Activated naive CD4-positive, alpha-beta T cell treated with anti-CD3 and anti-CD28 coated beads for 36 hours (primary cell): ENCODE measurements at regions not wholly inside any gene's neighbourhood (a gene's known extent, or its start where the extent isn't known, plus 50 kb on each side); places are given as distances from the start of the nearest gene placed in this dataset.
"Not testable (repeated sequence)": the region's sequence is repeated elsewhere in the genome, so short reads cannot be mapped to it uniquely, and the experiment has no call there.

Experiments
- CTCF ChIA-PET: fragments of 350-600 bp; sonication (Branson Sonifier 250); formaldehyde crosslinking; loops from one replicate; lab custom pipeline; 2021; ENCODE audit warnings: antibody characterized with exemption; lab: Charles Lee
- DNase-seq: peaks from one replicate; pipeline ENCODE4 v3.0.0-alpha.2; 2020
- H3K27ac Mint-ChIP-seq: one replicate; pipeline ENCODE4 v1.8.0; 2021; ENCODE audit warnings: mild to moderate bottlenecking, mixed read lengths
- H3K27me3 Mint-ChIP-seq: one replicate; pipeline ENCODE4 v1.8.0; 2021; ENCODE audit warnings: low read depth, mixed read lengths
- H3K36me3 Mint-ChIP-seq: one replicate; pipeline ENCODE4 v1.8.0; 2021; ENCODE audit warnings: low read depth, mixed read lengths
- H3K4me1 Mint-ChIP-seq: one replicate; pipeline ENCODE4 v1.8.0; 2021; ENCODE audit warnings: low read depth, mixed read lengths
- H3K4me3 Mint-ChIP-seq: one replicate; pipeline ENCODE4 v1.8.0; 2021; ENCODE audit warnings: mild to moderate bottlenecking, moderate library complexity, mixed read lengths
- H3K9me3 Mint-ChIP-seq: one replicate; pipeline ENCODE4 v1.8.0; 2021; ENCODE audit warnings: mixed read lengths
- intact Hi-C: fragments of 100-400 bp; cut with micrococcal nuclease; formaldehyde crosslinking; loops from one replicate; pipeline ENCODE4 v1.15.1; 2023

DNA sequence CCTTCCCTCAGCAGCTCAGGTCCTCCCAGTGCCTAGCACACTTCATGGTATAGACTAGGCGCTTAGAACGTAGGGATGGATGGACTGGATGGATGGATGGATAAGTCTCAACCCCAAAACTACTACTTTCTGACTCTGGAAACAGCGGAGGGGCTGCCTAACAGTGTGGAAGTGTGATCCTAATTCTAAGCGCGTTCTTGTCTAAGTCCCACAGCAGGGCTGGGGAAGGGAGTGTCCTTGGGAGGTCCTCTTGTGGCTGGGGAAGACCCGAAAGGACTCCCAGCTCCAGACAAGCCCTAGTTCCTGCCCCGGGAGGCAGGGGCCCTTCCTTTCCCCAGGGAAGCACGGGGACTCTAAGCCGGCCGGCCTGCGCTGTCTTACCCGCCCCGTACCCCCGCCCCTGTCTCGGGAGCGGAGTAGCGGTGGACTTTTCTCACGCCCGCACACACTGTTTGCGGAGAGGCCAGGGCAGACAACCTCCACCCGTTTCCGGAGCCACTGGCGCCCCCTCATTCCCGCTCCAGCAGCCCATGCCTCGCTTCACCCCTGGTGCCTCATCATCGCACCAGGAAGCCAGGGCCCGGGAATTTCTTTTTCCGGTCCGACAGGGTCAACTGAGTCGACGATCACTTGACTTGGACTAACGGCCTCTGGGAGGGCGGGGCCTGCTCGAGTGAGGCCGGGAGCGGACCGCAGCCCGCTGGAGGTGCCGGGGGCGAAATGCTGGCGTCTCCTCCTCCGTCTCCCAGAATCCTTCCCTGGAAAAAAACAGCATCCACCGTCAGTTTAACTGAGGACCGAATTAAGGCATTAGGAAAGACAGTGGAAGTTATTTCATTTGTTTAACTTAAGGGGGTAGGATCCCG, 133.3 kb downstream of the TBC1D2B start:
- H3K4me3 Mint-ChIP-seq, result peak overlapping the region; percentile 69
- H3K4me1 Mint-ChIP-seq, result peaks cover 9% of the 10 kb centered on the region
- DNase-seq, result peak; percentile 82
- H3K36me3 Mint-ChIP-seq, result no peaks in the 10 kb centered on the region
- no peaks in the 10 kb centered on the region for H3K27me3 Mint-ChIP-seq
- no peaks in the 10 kb centered on the region for H3K9me3 Mint-ChIP-seq
- intact Hi-C loops, result loop anchor here (1.0 kb wide), 1 partner anchor 34 kb away; no protein-coding TSS in a partner anchor
- H3K27ac Mint-ChIP-seq, result peak overlapping the region; percentile 59
- CTCF ChIA-PET, result interaction anchor here (0.6 to 1.7 kb wide), 2 partner anchors 34 to 636 kb away, joined by 3 to 4 read pairs; no protein-coding TSS in a partner anchor

- Mint-ChIP-seq H3K9me3 (no peaks in the 10 kb centered on the region), H3K36me3 (no peaks in the 10 kb centered on the region), H3K27ac (no peak overlapping the region), H3K4me1 (peaks cover 9% of the 10 kb centered on the region), H3K27me3 (no peaks in the 10 kb centered on the region), H3K4me3 (no peak overlapping the region)
- CTCF ChIA-PET, result no interaction called here
- no peak for DNase-seq
- intact Hi-C loops, result no loop called here
Measured at GRCh38 chr15:77942611-77943211, 134.8 kb downstream of the TBC1D2B start.

DNA sequence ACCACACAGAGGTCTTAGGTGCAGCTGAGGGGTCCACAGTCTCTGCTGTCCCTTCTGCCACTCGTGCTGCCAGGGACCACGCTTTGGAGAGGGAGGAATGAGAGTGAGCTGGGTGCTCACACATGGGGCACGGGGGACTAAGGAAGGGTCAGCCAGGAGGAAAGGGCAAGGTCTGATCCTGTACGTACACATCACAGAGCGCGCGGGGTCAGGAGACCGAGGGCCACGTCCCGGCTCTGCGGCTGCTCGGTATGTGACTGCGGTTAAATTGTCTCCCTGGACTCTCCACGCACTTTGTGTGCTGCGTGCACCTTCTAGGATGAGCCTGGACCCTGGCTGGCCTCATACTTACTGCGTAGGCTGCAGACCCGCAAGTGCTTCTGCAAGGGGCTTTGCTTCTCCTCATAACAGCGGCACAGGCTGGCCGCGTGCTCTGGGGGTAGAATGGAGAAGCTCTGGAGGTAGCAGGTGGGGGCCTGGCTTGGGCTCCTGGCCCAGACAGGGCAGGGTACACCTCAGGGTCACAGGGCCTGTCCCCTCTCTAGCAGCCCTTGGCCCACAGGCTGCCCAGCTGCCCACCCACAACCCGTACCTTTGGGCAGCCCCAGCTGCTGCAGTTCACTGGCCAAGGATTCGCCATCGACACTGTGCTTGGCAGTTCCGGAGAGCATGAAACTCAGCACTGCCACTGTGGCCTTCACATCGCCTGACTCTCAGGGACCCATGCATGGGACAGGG, 136.3 kb downstream of the TBC1D2B start:
- H3K4me1 Mint-ChIP-seq, H3K36me3 Mint-ChIP-seq, H3K27ac Mint-ChIP-seq, intact Hi-C loops, H3K9me3 Mint-ChIP-seq, H3K27me3 Mint-ChIP-seq, H3K4me3 Mint-ChIP-seq, CTCF ChIA-PET, DNase-seq: not testable (repeated sequence)

DNA sequence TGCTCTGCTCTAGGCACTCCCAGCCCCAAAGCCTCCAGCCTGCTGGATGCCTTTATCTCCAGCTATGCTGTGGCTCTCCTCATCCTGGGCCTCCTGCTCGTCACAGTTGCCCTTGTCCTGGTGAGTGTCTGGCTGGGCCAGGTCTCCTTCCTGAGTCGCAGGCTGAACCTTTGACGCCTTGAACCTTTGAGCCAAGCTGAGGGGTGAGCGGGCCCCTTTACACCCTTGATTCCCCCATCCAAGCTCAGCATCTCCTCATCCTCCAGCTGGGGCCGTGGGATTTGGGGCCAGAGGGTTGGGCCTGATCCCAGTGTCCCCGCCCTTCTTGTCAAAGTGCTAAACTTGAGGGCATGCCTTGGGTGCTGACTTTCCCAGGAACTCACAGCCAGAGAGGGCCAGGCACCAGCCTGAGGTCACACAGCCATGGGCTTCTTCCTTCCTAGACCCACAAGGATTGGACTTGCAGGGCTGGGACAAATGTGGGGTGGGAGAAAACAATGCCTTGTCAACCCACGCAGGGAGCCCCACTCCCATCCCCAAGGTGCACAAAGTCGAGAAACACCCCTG, 137.0 kb downstream of the TBC1D2B start:
- no peaks in the 10 kb centered on the region for H3K9me3 Mint-ChIP-seq
- no peak for DNase-seq
- H3K27ac Mint-ChIP-seq, result no peak overlapping the region
- intact Hi-C loops, result no loop called here
- H3K4me3 Mint-ChIP-seq, result no peak overlapping the region
- H3K27me3 Mint-ChIP-seq, result no peaks in the 10 kb centered on the region
- CTCF ChIA-PET, result no interaction called here
- no peaks in the 10 kb centered on the region for H3K36me3 Mint-ChIP-seq
- H3K4me1 Mint-ChIP-seq, result peaks cover 9% of the 10 kb centered on the region

GRCh38 chr15:77939851-77940250, 137.7 kb downstream of the TBC1D2B start:
- Mint-ChIP-seq H3K9me3 (no peaks in the 10 kb centered on the region), H3K4me1 (peaks cover 6% of the 10 kb centered on the region), H3K27me3 (no peaks in the 10 kb centered on the region), H3K36me3 (no peaks in the 10 kb centered on the region), H3K27ac (no peak overlapping the region), H3K4me3 (no peak overlapping the region)
- intact Hi-C loops, result no loop called here
- no peak for DNase-seq
- CTCF ChIA-PET, result interaction anchor here (1.4 kb wide), 1 partner anchor 30 kb away, joined by 4 read pairs; no protein-coding TSS in a partner anchor

GRCh38 chr15:77939026-77939425, 138.5 kb downstream of the TBC1D2B start:
- H3K9me3 Mint-ChIP-seq, intact Hi-C loops, H3K4me3 Mint-ChIP-seq, H3K27me3 Mint-ChIP-seq, H3K27ac Mint-ChIP-seq, H3K36me3 Mint-ChIP-seq, DNase-seq, H3K4me1 Mint-ChIP-seq: not testable (repeated sequence)
- CTCF ChIA-PET, result interaction anchor here (1.1 to 1.4 kb wide), 2 partner anchors 28 to 29 kb away, joined by 3 to 4 read pairs; no protein-coding TSS in a partner anchor

DNA sequence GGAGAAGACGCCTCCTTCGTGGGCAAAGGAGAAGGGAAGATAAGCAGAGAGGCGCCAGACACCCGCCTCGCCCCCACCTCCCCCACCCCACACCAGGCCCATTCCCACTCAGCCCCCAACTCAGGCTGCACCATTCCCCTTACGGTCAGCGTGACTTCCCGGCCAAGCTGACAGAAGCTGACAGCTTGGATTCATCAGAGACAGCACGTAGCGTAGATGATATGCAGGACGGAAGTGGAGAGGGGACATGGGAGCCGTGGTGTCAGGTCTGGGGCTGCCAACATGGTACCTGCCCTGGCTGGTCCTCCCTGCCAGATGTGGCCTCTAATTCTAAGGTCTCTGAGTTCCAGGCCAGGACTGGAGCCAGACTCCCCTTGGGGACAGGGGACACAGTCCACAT, 139.0 kb downstream of the TBC1D2B start:
- H3K27ac Mint-ChIP-seq, H3K4me1 Mint-ChIP-seq, H3K9me3 Mint-ChIP-seq, H3K4me3 Mint-ChIP-seq, DNase-seq, H3K36me3 Mint-ChIP-seq, intact Hi-C loops, H3K27me3 Mint-ChIP-seq: not testable (repeated sequence)
- CTCF ChIA-PET, result interaction anchor here (1.1 to 1.4 kb wide), 2 partner anchors 28 kb away, joined by 3 to 4 read pairs; no protein-coding TSS in a partner anchor

GRCh38 chr15:77936567-77936966, 140.9 kb downstream of the TBC1D2B start:
- not testable (repeated sequence) for H3K9me3 Mint-ChIP-seq, H3K27ac Mint-ChIP-seq
- CTCF ChIA-PET, result interaction anchor here (2.1 kb wide), 1 partner anchor 26 kb away, joined by 9 read pairs; no protein-coding TSS in a partner anchor

GRCh38 chr15:77934516-77934915, 143.0 kb downstream of the TBC1D2B start:
- DNase-seq, H3K9me3 Mint-ChIP-seq, H3K27me3 Mint-ChIP-seq, H3K36me3 Mint-ChIP-seq, H3K4me3 Mint-ChIP-seq, H3K4me1 Mint-ChIP-seq, intact Hi-C loops, H3K27ac Mint-ChIP-seq: not testable (repeated sequence)
- CTCF ChIA-PET, result interaction anchor here (2.1 kb wide), 1 partner anchor 24 kb away, joined by 9 read pairs; no protein-coding TSS in a partner anchor

More at GRCh38 chr15:77936567-77936966, 140.9 kb downstream of the TBC1D2B start:
- H3K4me1 Mint-ChIP-seq, H3K27me3 Mint-ChIP-seq, intact Hi-C loops, H3K36me3 Mint-ChIP-seq, H3K4me3 Mint-ChIP-seq, DNase-seq: not testable (repeated sequence)

DNA sequence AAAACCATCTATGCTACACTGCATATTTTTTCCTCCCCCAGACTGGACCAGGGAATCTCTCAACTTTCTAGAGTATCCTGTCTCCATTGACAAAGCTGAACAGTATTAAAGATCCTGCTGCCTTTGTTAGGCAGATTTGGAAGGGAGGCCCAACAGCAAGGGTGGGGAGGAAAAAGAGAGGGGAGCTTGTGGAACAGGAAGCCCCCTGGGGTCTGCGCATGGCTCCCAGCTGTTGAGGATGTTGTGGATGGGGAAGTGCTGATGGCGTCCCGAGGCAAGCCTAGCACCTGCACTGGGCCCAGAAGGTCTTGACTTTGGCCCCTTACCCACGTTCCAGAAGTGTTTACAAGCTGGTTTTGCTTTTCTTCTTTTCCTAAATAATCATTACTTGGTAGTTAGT, 146.6 kb downstream of the TBC1D2B start:
- H3K4me1 Mint-ChIP-seq, DNase-seq, H3K36me3 Mint-ChIP-seq, H3K4me3 Mint-ChIP-seq, intact Hi-C loops, H3K27me3 Mint-ChIP-seq, H3K27ac Mint-ChIP-seq, H3K9me3 Mint-ChIP-seq: not testable (repeated sequence)
- CTCF ChIA-PET, result interaction anchor here (1.4 kb wide), 1 partner anchor 21 kb away, joined by 5 read pairs; no protein-coding TSS in a partner anchor

DNA sequence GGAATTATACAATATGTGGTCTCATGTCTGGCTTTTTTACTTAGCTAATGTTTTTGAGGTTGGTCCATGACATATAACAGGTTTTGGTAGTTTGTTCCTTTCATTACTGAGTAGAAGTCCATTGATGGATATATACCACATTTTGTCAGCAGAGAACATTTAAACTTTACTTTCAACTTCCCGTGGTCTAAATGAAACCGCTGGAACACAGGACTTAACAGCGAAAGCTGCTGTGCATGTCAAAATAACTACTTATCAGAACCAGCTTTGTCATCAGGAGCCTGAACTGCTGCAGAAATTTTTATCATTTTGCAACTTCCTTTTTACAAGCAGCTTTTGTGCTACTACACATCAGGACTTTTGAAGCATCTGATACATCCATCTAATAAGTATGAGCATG, 147.0 kb downstream of the TBC1D2B start:
- H3K27me3 Mint-ChIP-seq, H3K4me3 Mint-ChIP-seq, H3K27ac Mint-ChIP-seq, intact Hi-C loops, H3K9me3 Mint-ChIP-seq, DNase-seq, H3K4me1 Mint-ChIP-seq, H3K36me3 Mint-ChIP-seq: not testable (repeated sequence)
- CTCF ChIA-PET, result interaction anchor here (1.4 kb wide), 1 partner anchor 21 kb away, joined by 5 read pairs; no protein-coding TSS in a partner anchor

GRCh38 chr15:77926789-77927188, 150.7 kb downstream of the TBC1D2B start:
- intact Hi-C loops, CTCF ChIA-PET: not testable (repeated sequence)

More at GRCh38 chr15:77926789-77927188, 150.7 kb downstream of the TBC1D2B start:
- not testable (repeated sequence) for H3K9me3 Mint-ChIP-seq, H3K36me3 Mint-ChIP-seq, H3K4me3 Mint-ChIP-seq, DNase-seq, H3K4me1 Mint-ChIP-seq, H3K27ac Mint-ChIP-seq, H3K27me3 Mint-ChIP-seq
